Transverse colon (tissue), 4 donors: ENCODE measurements at regions not wholly inside any gene's neighbourhood (a gene's known extent, or its start where the extent isn't known, plus 50 kb on each side); places are given as distances from the start of the nearest gene placed in this dataset.

Experiments used
- DNase-seq: peaks from one replicate; pipeline ENCODE4 v3.0.0-alpha.2; 2019
- H3K27ac ChIP-seq, 4 donors: fragments of 200-600 bp; sonication (generic); 2 replicates each; pipeline ENCODE4 v1.5.1; 2016 to 2018; ENCODE audit warnings: inconsistent platforms in 4 of 4
- H3K27me3 ChIP-seq: fragments of 200-600 bp; sonication (generic); 2 replicates; pipeline ENCODE4 v1.5.1; 2017; ENCODE audit warnings: inconsistent platforms
- H3K36me3 ChIP-seq, 4 donors: fragments of 200-600 bp; sonication (generic); 2 replicates each; pipeline ENCODE4 v1.5.1; 2017 to 2019; ENCODE audit warnings: inconsistent platforms in 4 of 4
- H3K4me1 ChIP-seq, 4 donors: fragments of 200-600 bp; sonication (generic); 2 replicates each; pipeline ENCODE4 v1.5.1; 2017 to 2020; ENCODE audit warnings: inconsistent platforms in 4 of 4
- H3K4me3 ChIP-seq, 4 donors: fragments of 200-600 bp; sonication (generic); 1 replicate in 1 of 4; 2 replicates in 3 of 4; pipeline versions ENCODE4 v1.5.1 to v1.6.1; 2017 to 2019; ENCODE audit warnings: inconsistent platforms in 4 of 4
- H3K9me3 ChIP-seq, 2 donors: fragments of 200-600 bp; sonication (generic); 2 replicates each; pipeline ENCODE4 v1.5.1; 2017 to 2019; ENCODE audit warnings: inconsistent platforms in 2 of 2
- EP300 ChIP-seq: sonication (generic); formaldehyde crosslinking; IDR thresholded peaks from one replicate; pipeline ENCODE4 v1.6.1; 2017; ENCODE audit warnings: antibody characterized with exemption, low read depth
- POLR2A ChIP-seq: fragments of 450-650 bp; IDR thresholded peaks from one replicate; pipeline ENCODE4 v1.6.1; 2016; ENCODE audit warnings: antibody characterized with exemption, mild to moderate bottlenecking, moderate library complexity
- POLR2AphosphoS5 ChIP-seq, 3 donors: sonication (generic); formaldehyde crosslinking; IDR thresholded peaks; one replicate each; pipeline ENCODE4 v1.6.1; 2016; ENCODE audit warnings: antibody characterized with exemption in 3 of 3
- WGBS, 2 donors: methylation state at CpG; one replicate each; pipeline ENCODE4 v1.1.5; 2018; ENCODE audit warnings: low coverage in 1 of 2; 5-methylcytosine and 5-hydroxymethylcytosine counted together
- in situ Hi-C, 4 donors: fragments of 200-750 bp; cut with MboI; loops; one replicate each; pipeline versions ENCODE4 v1.15.0 to v1.15.1; 2017; ENCODE audit warnings: low sequenced_read_pairs in 3 of 4, low pct_ligation_motif_present in 1 of 4, low pct_unique_long_range_greater_than_20kb in 1 of 4
- intact Hi-C: fragments of 100-400 bp; cut with DNase I; formaldehyde crosslinking; loops from one replicate; pipeline ENCODE4 v1.15.1; 2023; ENCODE audit warnings: low total_unique reads
- TF ChIP-seq, protein P1 (sequence below), 5 experiments: fragments of 200-600 bp in 3 of 5; fragments of 450-650 bp in 2 of 5; sonication (generic) in 3 of 5; IDR thresholded peaks; 1 replicate in 2 of 5; 2 replicates in 3 of 5; pipeline ENCODE4 v1.5.1; 2016 to 2017; ENCODE audit warnings: antibody characterized with exemption in 5 of 5, inconsistent platforms in 3 of 5, mild to moderate bottlenecking in 2 of 5, moderate library complexity in 1 of 5

DNA sequence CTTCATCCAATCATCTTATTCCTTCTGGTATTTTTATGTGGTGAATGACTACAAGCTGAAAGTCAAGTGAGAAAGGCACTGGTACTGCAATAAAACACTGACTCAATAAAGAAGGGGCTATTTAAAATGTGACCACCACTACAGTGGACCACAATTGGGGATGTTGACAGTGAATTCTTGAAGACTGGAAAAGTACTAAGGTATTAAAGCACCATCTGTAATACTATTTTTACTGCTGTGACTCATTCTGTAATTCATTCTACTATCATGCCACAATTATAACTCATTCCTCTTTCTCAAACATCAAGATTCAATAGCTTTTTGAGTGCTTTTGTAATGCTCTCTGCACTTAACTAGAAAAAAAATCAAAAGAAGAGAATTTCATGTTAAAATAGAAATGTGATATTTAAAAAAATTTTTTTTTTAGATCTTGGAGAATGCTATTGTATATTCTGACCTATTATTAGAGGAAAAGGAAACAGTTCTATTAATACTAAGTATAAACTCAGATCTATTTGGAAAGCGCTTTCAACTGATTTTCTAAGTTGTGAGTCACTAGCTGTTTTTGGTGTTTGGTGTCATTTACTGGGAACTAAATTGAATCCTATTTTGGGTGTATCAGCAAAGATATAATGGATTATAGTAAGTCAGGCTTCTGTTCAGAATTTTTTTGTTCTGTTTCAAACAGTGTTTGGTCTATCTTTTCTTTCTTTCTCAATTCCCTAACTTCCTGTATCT is 104.7 kb upstream of the TMEM170B start:
- peak overlapping the region; percentile 64 to 84 (median 77) for H3K27ac ChIP-seq
- H3K36me3 ChIP-seq = no peaks in the 10 kb centered on the region
- in situ Hi-C loops = no loop called here
- H3K4me3 ChIP-seq = no peak overlapping the region
- DNase-seq = no peak
- WGBS, 2 donors = 67 to 88% methylated on average over 1 of the region's 1 CpG
- intact Hi-C loops = no loop called here
- peaks cover 6 to 44% (median 31%) of the 10 kb centered on the region in 4 donors for H3K4me1 ChIP-seq
- H3K27me3 ChIP-seq = no peaks in the 10 kb centered on the region
- no peaks in the 10 kb centered on the region for H3K9me3 ChIP-seq
- TF ChIP-seq POLR2AphosphoS5 (IDR thresholded peaks at IDR 0.05) (no peak), EP300 (no peak), POLR2A (no peak)
- TF ChIP-seq, protein P1, sequence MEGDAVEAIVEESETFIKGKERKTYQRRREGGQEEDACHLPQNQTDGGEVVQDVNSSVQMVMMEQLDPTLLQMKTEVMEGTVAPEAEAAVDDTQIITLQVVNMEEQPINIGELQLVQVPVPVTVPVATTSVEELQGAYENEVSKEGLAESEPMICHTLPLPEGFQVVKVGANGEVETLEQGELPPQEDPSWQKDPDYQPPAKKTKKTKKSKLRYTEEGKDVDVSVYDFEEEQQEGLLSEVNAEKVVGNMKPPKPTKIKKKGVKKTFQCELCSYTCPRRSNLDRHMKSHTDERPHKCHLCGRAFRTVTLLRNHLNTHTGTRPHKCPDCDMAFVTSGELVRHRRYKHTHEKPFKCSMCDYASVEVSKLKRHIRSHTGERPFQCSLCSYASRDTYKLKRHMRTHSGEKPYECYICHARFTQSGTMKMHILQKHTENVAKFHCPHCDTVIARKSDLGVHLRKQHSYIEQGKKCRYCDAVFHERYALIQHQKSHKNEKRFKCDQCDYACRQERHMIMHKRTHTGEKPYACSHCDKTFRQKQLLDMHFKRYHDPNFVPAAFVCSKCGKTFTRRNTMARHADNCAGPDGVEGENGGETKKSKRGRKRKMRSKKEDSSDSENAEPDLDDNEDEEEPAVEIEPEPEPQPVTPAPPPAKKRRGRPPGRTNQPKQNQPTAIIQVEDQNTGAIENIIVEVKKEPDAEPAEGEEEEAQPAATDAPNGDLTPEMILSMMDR (IDR thresholded peaks at IDR 0.05) = no peak

- WGBS, 2 donors = 78 to 84% methylated on average over 6 of the region's 6 CpGs
- H3K27ac ChIP-seq = peak overlapping the region in 1 of 4 donors; percentile 81
- in situ Hi-C loops (no loop called here), intact Hi-C loops (no loop called here)
- H3K27me3 ChIP-seq = no peaks in the 10 kb centered on the region
- H3K4me3 ChIP-seq = no peak overlapping the region
- H3K9me3 ChIP-seq = no peaks in the 10 kb centered on the region
- H3K4me1 ChIP-seq = peaks cover 6 to 44% (median 31%) of the 10 kb centered on the region in 4 donors
- TF ChIP-seq EP300 (no peak), POLR2AphosphoS5 (IDR thresholded peaks at IDR 0.05) (no peak), POLR2A (no peak)
- TF ChIP-seq, protein P1 (IDR thresholded peaks at IDR 0.05) = no peak
- no peak for DNase-seq
- H3K36me3 ChIP-seq = no peaks in the 10 kb centered on the region
Observed at GRCh38 chr6:11432091-11432490, 105.5 kb upstream of the TMEM170B start.

DNA sequence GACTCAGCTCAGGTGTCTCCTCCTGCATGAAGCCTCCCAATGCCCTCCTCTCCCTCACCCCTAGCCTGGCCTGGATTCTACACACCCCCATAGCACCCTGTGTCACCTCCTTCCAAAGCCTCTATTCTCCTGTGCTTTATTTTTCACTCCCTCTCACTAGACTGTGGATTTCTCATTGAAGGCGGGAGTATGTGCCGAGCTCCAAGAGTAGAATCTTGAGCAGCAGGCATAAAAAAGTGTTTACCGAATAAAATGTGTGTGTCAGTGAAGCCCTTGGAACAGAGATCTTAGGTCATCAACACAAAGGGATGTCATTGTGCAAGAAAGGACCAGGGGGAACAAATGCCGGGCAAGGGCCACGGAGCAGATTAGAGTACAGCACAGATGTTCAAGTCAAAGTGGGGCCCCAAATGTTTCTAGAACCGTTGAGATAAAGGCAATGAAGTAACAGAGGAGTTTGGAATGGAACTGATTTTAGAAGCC is 106.1 kb upstream of the TMEM170B start:
- in situ Hi-C loops (no loop called here), intact Hi-C loops (no loop called here)
- Histone ChIP-seq H3K9me3 (no peaks in the 10 kb centered on the region), H3K27me3 (no peaks in the 10 kb centered on the region), H3K27ac (no peak overlapping the region), H3K4me3 (no peak overlapping the region), H3K4me1 (peaks cover 6 to 44% (median 31%) of the 10 kb centered on the region in 4 donors), H3K36me3 (no peaks in the 10 kb centered on the region)
- no peak for DNase-seq
- WGBS, 2 donors = 80 to 89% methylated on average over 3 to 6 of the region's 6 CpGs
- TF ChIP-seq POLR2AphosphoS5 (IDR thresholded peaks at IDR 0.05) = no peak
- no peak for TF ChIP-seq EP300
- TF ChIP-seq, protein P1 (IDR thresholded peaks at IDR 0.05) = no peak
- no peak for TF ChIP-seq POLR2A

DNA sequence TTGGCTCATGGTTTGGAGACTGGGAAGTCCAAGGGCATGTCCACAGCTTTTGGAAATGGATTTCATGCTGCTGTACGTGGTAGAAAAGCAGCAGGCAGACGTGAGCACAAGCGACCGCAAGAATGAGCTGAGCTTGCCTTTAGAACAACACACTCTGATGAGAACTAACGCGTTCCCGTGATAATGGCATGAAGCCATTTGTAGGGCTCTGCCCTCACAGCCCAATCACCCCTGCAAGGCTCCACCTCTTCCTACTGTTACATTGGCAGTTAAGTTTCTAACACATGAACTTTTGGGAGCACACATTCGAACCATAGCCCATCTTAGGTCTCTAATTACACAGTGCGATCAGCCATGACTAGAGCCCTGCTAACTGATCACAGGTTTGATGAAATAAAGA is 107.5 kb upstream of the TMEM170B start:
- WGBS, 2 donors = 93% methylated on average over 9 of the region's 9 CpGs; no CpG with 5 or more reads in 1 of the 2 donors
- in situ Hi-C loops = no loop called here
- no peaks in the 10 kb centered on the region for H3K9me3 ChIP-seq
- peak overlapping the region in 1 of 4 donors; percentile 42 for H3K27ac ChIP-seq
- no peak overlapping the region for H3K4me3 ChIP-seq
- no peaks in the 10 kb centered on the region for H3K27me3 ChIP-seq
- H3K4me1 ChIP-seq = peaks cover 6 to 33% (median 23%) of the 10 kb centered on the region in 4 donors
- no peak for DNase-seq
- intact Hi-C loops = no loop called here
- no peaks in the 10 kb centered on the region for H3K36me3 ChIP-seq
- TF ChIP-seq POLR2AphosphoS5 (IDR thresholded peaks at IDR 0.05) = no peak
- TF ChIP-seq POLR2A = no peak
- TF ChIP-seq EP300 = no peak
- TF ChIP-seq, protein P1 (IDR thresholded peaks at IDR 0.05) = no peak
